CD4-positive, alpha-beta T cell (primary cell): ENCODE measurements at regions not wholly inside any gene's neighbourhood (a gene's known extent, or its start where the extent isn't known, plus 50 kb on each side); places are given as distances from the start of the nearest gene placed in this dataset.

Source experiments
- ATAC-seq: fragments of 200-7000 bp; cut with Tn5 transposase; one replicate; pipeline ENCODE4 v1.10.0; 2022; ENCODE audit warnings: mild to moderate bottlenecking; ENCODE audit not compliant: poor library complexity
- CTCF ChIA-PET: fragments of 350-600 bp; sonication (Branson Sonifier 250); formaldehyde crosslinking; loops from one replicate; lab custom pipeline; 2021; ENCODE audit warnings: antibody characterized with exemption, inconsistent platforms; lab: Charles Lee
- POLR2A ChIA-PET: fragments of 350-600 bp; sonication (Branson Sonifier 250); formaldehyde crosslinking; loops from one replicate; lab custom pipeline; 2021; ENCODE audit warnings: antibody characterized with exemption, inconsistent platforms; lab: Charles Lee
- DNase-seq, 14 experiments: peaks; one replicate each; pipeline ENCODE4 v3.0.0-alpha.2; 2013 to 2020; ENCODE audit warnings: mixed read lengths in 2 of 14
- H3K27ac ChIP-seq, 2 donors: one replicate each; pipeline versions ENCODE4 v1.5.1 to v1.7.0; 2013; ENCODE audit warnings: low read length in 2 of 2, low read depth in 1 of 2, mild to moderate bottlenecking in 1 of 2
- H3K27me3 ChIP-seq, 2 experiments: 1 replicate in 1 of 2; 2 replicates in 1 of 2; pipeline versions ENCODE4 v1.6.1 to v1.7.0; 2013; ENCODE audit warnings: low read length in 2 of 2, control low read depth in 1 of 2, mild to moderate bottlenecking in 1 of 2, moderate library complexity in 1 of 2; ENCODE audit not compliant: insufficient read depth in 2 of 2, control insufficient read depth in 1 of 2
- H3K36me3 ChIP-seq: one replicate; pipeline ENCODE4 v1.6.1; 2013; ENCODE audit warnings: low read length, control low read depth; ENCODE audit not compliant: insufficient read depth
- H3K4me1 ChIP-seq: one replicate; pipeline ENCODE4 v1.6.1; 2013; ENCODE audit warnings: low read length, control low read depth; ENCODE audit not compliant: insufficient read depth
- H3K4me3 ChIP-seq: one replicate; pipeline ENCODE4 v1.5.1; 2013; ENCODE audit warnings: mild to moderate bottlenecking, low read length, moderate library complexity
- H3K9me3 ChIP-seq, 2 experiments: 1 replicate in 1 of 2; 2 replicates in 1 of 2; pipeline versions ENCODE4 v1.6.1 to v1.7.0; 2013; ENCODE audit warnings: low read length in 2 of 2, mild to moderate bottlenecking in 2 of 2, control low read depth in 1 of 2, moderate library complexity in 1 of 2; ENCODE audit not compliant: control insufficient read depth in 1 of 2, insufficient read depth in 1 of 2
- H3K27ac Mint-ChIP-seq: one replicate; pipeline ENCODE4 v1.8.0; 2020; ENCODE audit warnings: mixed read lengths
- H3K27me3 Mint-ChIP-seq: one replicate; pipeline ENCODE4 v1.8.0; 2021; ENCODE audit warnings: mixed read lengths
- H3K36me3 Mint-ChIP-seq: one replicate; pipeline ENCODE4 v1.8.0; 2021; ENCODE audit warnings: low read depth, mixed read lengths
- H3K4me1 Mint-ChIP-seq: one replicate; pipeline ENCODE4 v1.8.0; 2021; ENCODE audit warnings: low read depth, mixed read lengths
- H3K4me3 Mint-ChIP-seq: one replicate; pipeline ENCODE4 v1.8.0; 2020; ENCODE audit warnings: mild to moderate bottlenecking, mixed read lengths
- H3K9me3 Mint-ChIP-seq: one replicate; pipeline ENCODE4 v1.8.0; 2020; ENCODE audit warnings: mixed read lengths
- CTCF ChIP-seq: fragments of 200-600 bp; IDR thresholded peaks from one replicate; pipeline ENCODE4 v1.8.0; 2022; ENCODE audit warnings: antibody characterized with exemption, mild to moderate bottlenecking
- intact Hi-C, 2 experiments: fragments of 100-400 bp; cut with DNase I in 1 of 2; cut with micrococcal nuclease in 1 of 2; formaldehyde crosslinking; loops; one replicate each; pipeline versions ENCODE4 v1.15.1 to v1.9.0; 2023 to 2025; cut with DNase I, micrococcal nuclease

- Histone ChIP-seq H3K27me3 (no peaks in the 10 kb centered on the region), H3K4me3 (no peak overlapping the region), H3K36me3 (no peaks in the 10 kb centered on the region), H3K27ac (no peak overlapping the region), H3K4me1 (no peaks in the 10 kb centered on the region), H3K9me3 (no peaks in the 10 kb centered on the region)
- Mint-ChIP-seq H3K27ac (no peak overlapping the region), H3K4me1 (no peaks in the 10 kb centered on the region), H3K9me3 (no peaks in the 10 kb centered on the region), H3K27me3 (peaks cover 2% of the 10 kb centered on the region), H3K4me3 (no peak overlapping the region), H3K36me3 (no peaks in the 10 kb centered on the region)
- ChIA-PET CTCF (no interaction called here), POLR2A (no interaction called here)
- no peak for TF ChIP-seq CTCF
- intact Hi-C loops = no loop called here
- no peak for DNase-seq
- no peak for ATAC-seq
Measured at GRCh38 chr2:62593825-62594224, 87.8 kb upstream of the TMEM17 start.

GRCh38 chr2:62591491-62591890 lies 85.5 kb upstream of the TMEM17 start:
- CTCF ChIA-PET = no interaction called here
- no peak overlapping the region for H3K4me3 ChIP-seq
- Mint-ChIP-seq H3K4me3 (no peak overlapping the region), H3K4me1 (no peaks in the 10 kb centered on the region), H3K27ac (no peak overlapping the region), H3K27me3 (peaks cover 9% of the 10 kb centered on the region), H3K9me3 (no peaks in the 10 kb centered on the region), H3K36me3 (no peaks in the 10 kb centered on the region)
- H3K27me3 ChIP-seq = peaks cover 0 to 4% of the 10 kb centered on the region in 2 experiments
- no peak overlapping the region for H3K27ac ChIP-seq
- H3K9me3 ChIP-seq = peaks cover 0 to 2% of the 10 kb centered on the region in 2 experiments
- intact Hi-C loops = no loop called here
- ATAC-seq (no peak), DNase-seq (no peak)
- POLR2A ChIA-PET = no interaction called here
- no peak for TF ChIP-seq CTCF
- no peaks in the 10 kb centered on the region for H3K4me1 ChIP-seq
- no peaks in the 10 kb centered on the region for H3K36me3 ChIP-seq

GRCh38 chr2:62589691-62590356 lies 83.8 kb upstream of the TMEM17 start:
- POLR2A ChIA-PET = no interaction called here
- intact Hi-C loops = no loop called here
- H3K4me3 ChIP-seq = no peak overlapping the region
- CTCF ChIA-PET = no interaction called here
- DNase-seq (no peak), ATAC-seq (no peak)
- peaks cover 0 to 6% of the 10 kb centered on the region in 2 experiments for H3K9me3 ChIP-seq
- Mint-ChIP-seq H3K27me3 (peaks cover 9% of the 10 kb centered on the region), H3K27ac (no peak overlapping the region), H3K9me3 (no peaks in the 10 kb centered on the region), H3K36me3 (no peaks in the 10 kb centered on the region), H3K4me3 (no peak overlapping the region), H3K4me1 (no peaks in the 10 kb centered on the region)
- no peak for TF ChIP-seq CTCF
- H3K4me1 ChIP-seq = no peaks in the 10 kb centered on the region
- H3K27me3 ChIP-seq = peaks cover 0 to 4% of the 10 kb centered on the region in 2 experiments
- no peaks in the 10 kb centered on the region for H3K36me3 ChIP-seq
- no peak overlapping the region for H3K27ac ChIP-seq
